WTC11 (cell line): ENCODE measurements at regions not wholly inside any gene's neighbourhood (a gene's known extent, or its start where the extent isn't known, plus 50 kb on each side); places are given as distances from the start of the nearest gene placed in this dataset.

Source experiments
- ATAC-seq: fragments of 200-7000 bp; cut with Tn5 transposase; 2 replicates; pipeline ENCODE4 v1.10.0; 2021; ENCODE audit warnings: mild to moderate bottlenecking, moderate library complexity
- CTCF ChIA-PET: fragments of 300-600 bp; sonication (Branson Sonifier 250); formaldehyde crosslinking; loops from one replicate; lab custom pipeline; 2021; ENCODE audit warnings: antibody characterized with exemption; lab: Charles Lee
- POLR2A ChIA-PET: fragments of 350-600 bp; sonication (Branson Sonifier 250); formaldehyde crosslinking; loops from one replicate; lab custom pipeline; 2021; ENCODE audit warnings: antibody characterized with exemption; lab: Charles Lee
- DNase-seq: peaks from one replicate; pipeline ENCODE4 v3.0.0; 2021; ENCODE audit warnings: low spot score
- H3K27ac Mint-ChIP-seq: 2 replicates; pipeline ENCODE4 v1.8.0; 2021; ENCODE audit warnings: mixed read lengths
- H3K27me3 Mint-ChIP-seq: 2 replicates; pipeline ENCODE4 v1.8.0; 2021; ENCODE audit warnings: low read depth, mild to moderate bottlenecking, moderate library complexity, mixed read lengths
- H3K36me3 Mint-ChIP-seq: 2 replicates; pipeline ENCODE4 v1.8.0; 2021; ENCODE audit warnings: mixed read lengths
- H3K4me1 Mint-ChIP-seq: 2 replicates; pipeline ENCODE4 v1.8.0; 2022; ENCODE audit warnings: mixed read lengths
- H3K4me3 Mint-ChIP-seq: 2 replicates; pipeline ENCODE4 v1.8.0; 2021; ENCODE audit warnings: mild to moderate bottlenecking, moderate library complexity, mixed read lengths
- H3K9me3 Mint-ChIP-seq: 2 replicates; pipeline ENCODE4 v1.8.0; 2021; ENCODE audit warnings: mixed read lengths
- FOXP1 ChIP-seq: sonication (generic); formaldehyde crosslinking; IDR thresholded peaks from 2 replicates; pipeline ENCODE4 v1.8.0; 2022; ENCODE audit warnings: missing genetic modification reagents, mild to moderate bottlenecking, moderate library complexity, borderline replicate concordance
- HMGA2 ChIP-seq: fragments of 250-450 bp; sonication (Bioruptor Pico); IDR thresholded peaks from 2 replicates; pipeline ENCODE4 v1.4.0; 2021; ENCODE audit warnings: mild to moderate bottlenecking, moderate library complexity
- IRF2 ChIP-seq: sonication (generic); formaldehyde crosslinking; IDR thresholded peaks from 2 replicates; pipeline ENCODE4 v1.8.0; 2022; ENCODE audit warnings: low read depth, missing genetic modification reagents, borderline replicate concordance
- KAT7 ChIP-seq: sonication (generic); formaldehyde crosslinking; IDR thresholded peaks from 2 replicates; pipeline ENCODE4 v1.8.1; 2023; ENCODE audit warnings: missing genetic modification reagents, mild to moderate bottlenecking, borderline replicate concordance
- NFYB ChIP-seq: sonication (generic); formaldehyde crosslinking; conservative IDR thresholded peaks from 2 replicates; pipeline ENCODE4 v1.8.0; 2022; ENCODE audit warnings: low read depth, missing genetic modification reagents
- NR1H2 ChIP-seq: sonication (generic); formaldehyde crosslinking; IDR thresholded peaks from 2 replicates; pipeline ENCODE4 v1.9.0; 2021; ENCODE audit warnings: mild to moderate bottlenecking, moderate library complexity, missing genetic modification reagents
- NR3C1 ChIP-seq: sonication (generic); formaldehyde crosslinking; conservative IDR thresholded peaks from 2 replicates; pipeline ENCODE4 v1.8.1; 2023; ENCODE audit warnings: low read depth, mild to moderate bottlenecking, missing genetic modification reagents
- PRRX2 ChIP-seq: fragments of 250-450 bp; sonication (Bioruptor Pico); IDR thresholded peaks from 2 replicates; pipeline ENCODE4 v1.8.0; 2021; ENCODE audit warnings: mild to moderate bottlenecking
- RORB ChIP-seq: fragments of 250-450 bp; sonication (Bioruptor Pico); IDR thresholded peaks from 2 replicates; pipeline ENCODE4 v1.9.0; 2021; ENCODE audit warnings: mild to moderate bottlenecking
- ZNF121 ChIP-seq: sonication (generic); formaldehyde crosslinking; IDR thresholded peaks from 2 replicates; pipeline ENCODE4 v1.8.0; 2023; ENCODE audit warnings: missing genetic modification reagents
- ZNF532 ChIP-seq: fragments of 250-450 bp; sonication (Bioruptor Pico); IDR thresholded peaks from 2 replicates; pipeline ENCODE4 v1.9.0; 2021; ENCODE audit warnings: mild to moderate bottlenecking, borderline replicate concordance
- TF ChIP-seq, protein P1 (sequence below): sonication (generic); formaldehyde crosslinking; IDR thresholded peaks from 2 replicates; pipeline ENCODE4 v1.8.1; 2022; ENCODE audit warnings: low read depth, mild to moderate bottlenecking, moderate library complexity, missing genetic modification reagents, borderline replicate concordance
- TF ChIP-seq, protein P2 (sequence below): sonication (generic); formaldehyde crosslinking; IDR thresholded peaks from 2 replicates; pipeline ENCODE4 v1.8.1; 2023; ENCODE audit warnings: mild to moderate bottlenecking, missing genetic modification reagents
- TF ChIP-seq, protein P3 (sequence below): sonication (generic); formaldehyde crosslinking; IDR thresholded peaks from 2 replicates; pipeline ENCODE4 v1.8.1; 2022; ENCODE audit warnings: mild to moderate bottlenecking, moderate library complexity, missing genetic modification reagents
- TF ChIP-seq, protein P4 (sequence below): sonication (generic); formaldehyde crosslinking; IDR thresholded peaks from 2 replicates; pipeline ENCODE4 v1.8.0; 2022; ENCODE audit warnings: missing genetic modification reagents

- Mint-ChIP-seq H3K9me3 (peaks cover 38% of the 10 kb centered on the region), H3K36me3 (peaks cover 15% of the 10 kb centered on the region), H3K4me3 (no peak overlapping the region)
- ChIA-PET POLR2A (no interaction called here), CTCF (no interaction called here)
- no peak for DNase-seq
- TF ChIP-seq, protein P1, sequence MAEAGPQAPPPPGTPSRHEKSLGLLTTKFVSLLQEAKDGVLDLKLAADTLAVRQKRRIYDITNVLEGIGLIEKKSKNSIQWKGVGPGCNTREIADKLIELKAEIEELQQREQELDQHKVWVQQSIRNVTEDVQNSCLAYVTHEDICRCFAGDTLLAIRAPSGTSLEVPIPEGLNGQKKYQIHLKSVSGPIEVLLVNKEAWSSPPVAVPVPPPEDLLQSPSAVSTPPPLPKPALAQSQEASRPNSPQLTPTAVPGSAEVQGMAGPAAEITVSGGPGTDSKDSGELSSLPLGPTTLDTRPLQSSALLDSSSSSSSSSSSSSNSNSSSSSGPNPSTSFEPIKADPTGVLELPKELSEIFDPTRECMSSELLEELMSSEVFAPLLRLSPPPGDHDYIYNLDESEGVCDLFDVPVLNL (CRISPR knock-in tag): no peak
- TF ChIP-seq, protein P2, sequence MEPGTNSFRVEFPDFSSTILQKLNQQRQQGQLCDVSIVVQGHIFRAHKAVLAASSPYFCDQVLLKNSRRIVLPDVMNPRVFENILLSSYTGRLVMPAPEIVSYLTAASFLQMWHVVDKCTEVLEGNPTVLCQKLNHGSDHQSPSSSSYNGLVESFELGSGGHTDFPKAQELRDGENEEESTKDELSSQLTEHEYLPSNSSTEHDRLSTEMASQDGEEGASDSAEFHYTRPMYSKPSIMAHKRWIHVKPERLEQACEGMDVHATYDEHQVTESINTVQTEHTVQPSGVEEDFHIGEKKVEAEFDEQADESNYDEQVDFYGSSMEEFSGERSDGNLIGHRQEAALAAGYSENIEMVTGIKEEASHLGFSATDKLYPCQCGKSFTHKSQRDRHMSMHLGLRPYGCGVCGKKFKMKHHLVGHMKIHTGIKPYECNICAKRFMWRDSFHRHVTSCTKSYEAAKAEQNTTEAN (CRISPR knock-in tag): no peak
- no peak for TF ChIP-seq FOXP1
- TF ChIP-seq IRF2 (CRISPR knock-in tag): no peak
- TF ChIP-seq RORB (CRISPR knock-in tag): no peak
- TF ChIP-seq, protein P3, sequence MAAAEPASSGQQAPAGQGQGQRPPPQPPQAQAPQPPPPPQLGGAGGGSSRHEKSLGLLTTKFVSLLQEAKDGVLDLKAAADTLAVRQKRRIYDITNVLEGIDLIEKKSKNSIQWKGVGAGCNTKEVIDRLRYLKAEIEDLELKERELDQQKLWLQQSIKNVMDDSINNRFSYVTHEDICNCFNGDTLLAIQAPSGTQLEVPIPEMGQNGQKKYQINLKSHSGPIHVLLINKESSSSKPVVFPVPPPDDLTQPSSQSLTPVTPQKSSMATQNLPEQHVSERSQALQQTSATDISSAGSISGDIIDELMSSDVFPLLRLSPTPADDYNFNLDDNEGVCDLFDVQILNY (CRISPR knock-in tag): no peak
- TF ChIP-seq HMGA2 (CRISPR knock-in tag): no peak
- TF ChIP-seq NFYB (CRISPR knock-in tag): no peak
- TF ChIP-seq NR3C1 (CRISPR knock-in tag): no peak
- no peak for TF ChIP-seq ZNF532
- no peak for TF ChIP-seq ZNF121 (CRISPR knock-in tag)
- no peak for TF ChIP-seq NR1H2 (CRISPR knock-in tag)
- TF ChIP-seq, protein P4, sequence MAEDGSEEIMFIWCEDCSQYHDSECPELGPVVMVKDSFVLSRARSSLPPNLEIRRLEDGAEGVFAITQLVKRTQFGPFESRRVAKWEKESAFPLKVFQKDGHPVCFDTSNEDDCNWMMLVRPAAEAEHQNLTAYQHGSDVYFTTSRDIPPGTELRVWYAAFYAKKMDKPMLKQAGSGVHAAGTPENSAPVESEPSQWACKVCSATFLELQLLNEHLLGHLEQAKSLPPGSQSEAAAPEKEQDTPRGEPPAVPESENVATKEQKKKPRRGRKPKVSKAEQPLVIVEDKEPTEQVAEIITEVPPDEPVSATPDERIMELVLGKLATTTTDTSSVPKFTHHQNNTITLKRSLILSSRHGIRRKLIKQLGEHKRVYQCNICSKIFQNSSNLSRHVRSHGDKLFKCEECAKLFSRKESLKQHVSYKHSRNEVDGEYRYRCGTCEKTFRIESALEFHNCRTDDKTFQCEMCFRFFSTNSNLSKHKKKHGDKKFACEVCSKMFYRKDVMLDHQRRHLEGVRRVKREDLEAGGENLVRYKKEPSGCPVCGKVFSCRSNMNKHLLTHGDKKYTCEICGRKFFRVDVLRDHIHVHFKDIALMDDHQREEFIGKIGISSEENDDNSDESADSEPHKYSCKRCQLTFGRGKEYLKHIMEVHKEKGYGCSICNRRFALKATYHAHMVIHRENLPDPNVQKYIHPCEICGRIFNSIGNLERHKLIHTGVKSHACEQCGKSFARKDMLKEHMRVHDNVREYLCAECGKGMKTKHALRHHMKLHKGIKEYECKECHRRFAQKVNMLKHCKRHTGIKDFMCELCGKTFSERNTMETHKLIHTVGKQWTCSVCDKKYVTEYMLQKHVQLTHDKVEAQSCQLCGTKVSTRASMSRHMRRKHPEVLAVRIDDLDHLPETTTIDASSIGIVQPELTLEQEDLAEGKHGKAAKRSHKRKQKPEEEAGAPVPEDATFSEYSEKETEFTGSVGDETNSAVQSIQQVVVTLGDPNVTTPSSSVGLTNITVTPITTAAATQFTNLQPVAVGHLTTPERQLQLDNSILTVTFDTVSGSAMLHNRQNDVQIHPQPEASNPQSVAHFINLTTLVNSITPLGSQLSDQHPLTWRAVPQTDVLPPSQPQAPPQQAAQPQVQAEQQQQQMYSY (CRISPR knock-in tag): no peak
- no peak for TF ChIP-seq PRRX2 (CRISPR knock-in tag)
- no peak for TF ChIP-seq KAT7 (CRISPR knock-in tag)
- TF ChIP-seq, all 79 proteins: peak for 0
- Mint-ChIP-seq H3K27ac (no peak overlapping the region), H3K27me3 (no peaks in the 10 kb centered on the region), H3K4me1 (no peaks in the 10 kb centered on the region)
- ATAC-seq: no peak
These were observed 754.7 kb downstream of the BCL11A start for GRCh38 chr2:59798687-59799232.
